ENCODE measurements at regions not wholly inside any gene's neighbourhood (a gene's known extent, or its start where the extent isn't known, plus 50 kb on each side); places are given as distances from the start of the nearest gene placed in this dataset.

GRCh38 chr15:81937189-81937588, 108.6 kb downstream of the MEX3B start:
- WGBS (ENCODE audit: low lambda C conversion rate) = 33% methylated on average over 4 of the region's 4 CpGs
- H3K9me2 ChIP-seq = no peaks in the 10 kb centered on the region
- no peaks in the 10 kb centered on the region for H3K27me3 ChIP-seq (ENCODE audit: insufficient read depth)
- H3K79me2 ChIP-seq (ENCODE audit: insufficient read depth) = no peaks in the 10 kb centered on the region
- no peak overlapping the region; a peak in 1 of 4 replicates for H3K27ac ChIP-seq (ENCODE audit: low read depth in 2 of 2, low read length in 1 of 2)
- DNase-seq = no peak
- POLR2A ChIA-PET = no interaction called here
- no peak overlapping the region for H2AFZ ChIP-seq (ENCODE audit: low read depth)
- peaks cover 4% of the 10 kb centered on the region; the same call in 1 of the 2 replicates for H3K9me3 ChIP-seq
- H3K4me1 ChIP-seq (ENCODE audit: control insufficient read depth in 1 of 2, insufficient read depth in 2 of 2, low read depth in 1 of 2, low read length in 1 of 2) = peaks cover 0 to 4% of the 10 kb centered on the region in 2 experiments; a peak in 2 of 4 replicates
- H4K20me1 ChIP-seq (ENCODE audit: insufficient read depth) = no peaks in the 10 kb centered on the region
- H3K9ac ChIP-seq = no peak overlapping the region
- TF ChIP-seq EP300 (IDR thresholded peaks at IDR 0.05; ENCODE audit: borderline replicate concordance in 1 of 2, low read depth in 1 of 2, low read length in 1 of 2) (no peak), YY1 (IDR thresholded peaks at IDR 0.05; ENCODE audit: low read depth) (no peak), MEF2A (IDR thresholded peaks at IDR 0.05; ENCODE audit: borderline replicate concordance, low read depth) (no peak), CHD2 (IDR thresholded peaks at IDR 0.05; ENCODE audit: low read length, partially characterized antibody) (no peak), ELF1 (IDR thresholded peaks at IDR 0.05) (no peak), JUND (IDR thresholded peaks at IDR 0.05) (no peak), GATA2 (CRISPR knock-in tag; IDR thresholded peaks at IDR 0.05) (no peak), MXI1 (IDR thresholded peaks at IDR 0.05; ENCODE audit: low read depth, low read length) (no peak), FOXJ3 (CRISPR knock-in tag; IDR thresholded peaks at IDR 0.05) (no peak), EZH2phosphoT487 (IDR thresholded peaks at IDR 0.05; ENCODE audit: borderline replicate concordance, low read depth) (no peak), RXRA (IDR thresholded peaks at IDR 0.05; ENCODE audit: borderline replicate concordance, low read depth) (no peak), SIN3A (IDR thresholded peaks at IDR 0.05; ENCODE audit: borderline replicate concordance, low read depth, low read length) (no peak), TEAD4 (IDR thresholded peaks at IDR 0.05; ENCODE audit: borderline replicate concordance, insufficient read depth) (no peak), REST (IDR thresholded peaks at IDR 0.05; ENCODE audit: low read depth, low read length) (no peak), GABPA (IDR thresholded peaks at IDR 0.05; ENCODE audit: low read depth) (no peak), POLR2AphosphoS5 (IDR thresholded peaks at IDR 0.05; ENCODE audit: low read depth, low read length) (no peak), USF1 (IDR thresholded peaks at IDR 0.05; ENCODE audit: borderline replicate concordance, low read depth) (no peak), USF2 (IDR thresholded peaks at IDR 0.05; ENCODE audit: borderline replicate concordance, low read depth, low read length) (no peak)
- TF ChIP-seq, protein P1, sequence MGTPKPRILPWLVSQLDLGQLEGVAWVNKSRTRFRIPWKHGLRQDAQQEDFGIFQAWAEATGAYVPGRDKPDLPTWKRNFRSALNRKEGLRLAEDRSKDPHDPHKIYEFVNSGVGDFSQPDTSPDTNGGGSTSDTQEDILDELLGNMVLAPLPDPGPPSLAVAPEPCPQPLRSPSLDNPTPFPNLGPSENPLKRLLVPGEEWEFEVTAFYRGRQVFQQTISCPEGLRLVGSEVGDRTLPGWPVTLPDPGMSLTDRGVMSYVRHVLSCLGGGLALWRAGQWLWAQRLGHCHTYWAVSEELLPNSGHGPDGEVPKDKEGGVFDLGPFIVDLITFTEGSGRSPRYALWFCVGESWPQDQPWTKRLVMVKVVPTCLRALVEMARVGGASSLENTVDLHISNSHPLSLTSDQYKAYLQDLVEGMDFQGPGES (IDR thresholded peaks at IDR 0.05; ENCODE audit: low read depth, low read length) = no peak
- TF ChIP-seq, protein P2, sequence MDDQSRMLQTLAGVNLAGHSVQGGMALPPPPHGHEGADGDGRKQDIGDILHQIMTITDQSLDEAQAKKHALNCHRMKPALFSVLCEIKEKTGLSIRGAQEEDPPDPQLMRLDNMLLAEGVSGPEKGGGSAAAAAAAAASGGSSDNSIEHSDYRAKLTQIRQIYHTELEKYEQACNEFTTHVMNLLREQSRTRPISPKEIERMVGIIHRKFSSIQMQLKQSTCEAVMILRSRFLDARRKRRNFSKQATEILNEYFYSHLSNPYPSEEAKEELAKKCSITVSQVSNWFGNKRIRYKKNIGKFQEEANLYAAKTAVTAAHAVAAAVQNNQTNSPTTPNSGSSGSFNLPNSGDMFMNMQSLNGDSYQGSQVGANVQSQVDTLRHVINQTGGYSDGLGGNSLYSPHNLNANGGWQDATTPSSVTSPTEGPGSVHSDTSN (IDR thresholded peaks at IDR 0.05) = no peak
- peaks cover 10% of the 10 kb centered on the region for H3F3A ChIP-seq (replicated peaks; ENCODE audit: insufficient read depth)
- CTCF ChIA-PET = interaction anchor here (1.0 kb wide), 1 partner anchor 10 kb away, joined by 3 read pairs; no protein-coding TSS in a partner anchor
- no peaks in the 10 kb centered on the region for H3K36me3 ChIP-seq (replicated peaks in 1 of 2; ENCODE audit: control insufficient read depth in 1 of 2, insufficient read depth in 2 of 2, low read length in 1 of 2)
- no peak overlapping the region for H3K4me3 ChIP-seq (ENCODE audit: low read depth in 2 of 2, low read length in 1 of 2)
- H3K4me2 ChIP-seq = no peak overlapping the region
